NT2/D1 (cell line): ENCODE measurements at regions not wholly inside any gene's neighbourhood (a gene's known extent, or its start where the extent isn't known, plus 50 kb on each side); places are given as distances from the start of the nearest gene placed in this dataset.

Experiments used
- DNase-seq: peaks from one replicate; pipeline ENCODE4 v3.0.0-alpha.2; 2011; ENCODE audit warnings: low read depth, low spot score
- H3K27me3 ChIP-seq: 2 replicates; pipeline ENCODE4 v1.6.0; 2011; ENCODE audit warnings: mild to moderate bottlenecking; ENCODE audit not compliant: insufficient read length, insufficient read depth
- H3K36me3 ChIP-seq: 2 replicates; pipeline ENCODE4 v1.6.1; 2011; ENCODE audit warnings: mild to moderate bottlenecking, low read length, mixed read lengths; ENCODE audit not compliant: insufficient read depth, insufficient read length
- H3K4me1 ChIP-seq: 2 replicates; pipeline ENCODE4 v1.5.1; 2011; ENCODE audit not compliant: insufficient read depth, insufficient read length
- H3K4me3 ChIP-seq: 2 replicates; pipeline ENCODE4 v1.5.1; 2011; ENCODE audit warnings: low read depth; ENCODE audit not compliant: insufficient read length
- H3K9ac ChIP-seq: 2 replicates; pipeline ENCODE4 v1.6.0; 2011; ENCODE audit warnings: low read depth; ENCODE audit not compliant: insufficient read length
- H3K9me3 ChIP-seq: 2 replicates; pipeline ENCODE4 v1.5.1; 2011; ENCODE audit warnings: mild to moderate bottlenecking, low read length; ENCODE audit not compliant: insufficient read depth
- SUZ12 ChIP-seq: IDR thresholded peaks from 2 replicates; pipeline ENCODE4 v1.6.1; 2011; ENCODE audit not compliant: insufficient read length, insufficient read depth; ENCODE audit errors: extremely low read depth
- YY1 ChIP-seq: IDR thresholded peaks from 2 replicates; pipeline ENCODE4 v1.6.1; 2011; ENCODE audit not compliant: insufficient read length, insufficient read depth
- ZNF274 ChIP-seq: IDR thresholded peaks from 2 replicates; pipeline ENCODE4 v1.6.1; 2011; ENCODE audit warnings: mild to moderate bottlenecking, low read depth, low read length

DNA sequence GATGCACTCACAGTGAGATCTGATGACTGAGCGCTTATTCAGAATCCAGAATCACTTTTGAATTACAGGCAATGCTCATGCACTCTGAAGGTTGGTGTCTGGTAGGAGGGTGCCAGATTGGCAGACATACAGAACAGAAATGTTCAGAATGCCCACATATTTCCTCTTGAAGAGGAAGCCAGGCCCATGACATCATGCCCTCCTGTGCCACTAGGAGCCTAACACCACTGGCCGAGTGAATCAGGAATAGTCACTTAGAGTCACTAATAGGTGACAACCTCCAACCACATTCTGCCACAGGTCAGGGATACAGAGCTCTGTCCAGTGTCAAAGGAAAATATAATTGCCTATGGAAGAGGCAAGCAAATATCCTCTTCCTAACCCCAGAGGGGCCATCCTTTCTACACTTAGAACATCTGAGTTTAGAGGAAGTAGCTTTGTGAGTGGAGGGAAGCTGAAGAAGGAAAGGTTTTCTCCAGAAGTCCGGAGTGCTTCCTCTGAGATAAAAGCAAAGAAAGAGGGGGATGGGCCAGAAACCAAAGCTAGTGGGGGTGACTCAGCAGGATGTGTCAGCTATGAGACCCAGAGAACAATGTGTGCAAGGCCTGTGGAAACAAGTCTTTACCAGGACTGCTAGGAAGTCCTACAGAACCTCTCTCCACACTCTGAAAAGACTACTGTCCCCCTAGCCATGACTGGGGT, 838.8 kb downstream of the GRID1 start:
- Histone ChIP-seq H3K4me1 (no peaks in the 10 kb centered on the region), H3K4me3 (no peak overlapping the region), H3K9ac (no peak overlapping the region), H3K27me3 (no peaks in the 10 kb centered on the region), H3K36me3 (no peaks in the 10 kb centered on the region), H3K9me3 (peaks cover 26% of the 10 kb centered on the region)
- TF ChIP-seq SUZ12: no peak
- TF ChIP-seq YY1: no peak
- no peak for TF ChIP-seq ZNF274
- no peak for DNase-seq

GRCh38 chr10:85528318-85528652, 838.3 kb downstream of the GRID1 start:
- TF ChIP-seq SUZ12 (no peak), ZNF274 (no peak), YY1 (no peak)
- DNase-seq: no peak
- H3K36me3 ChIP-seq: no peaks in the 10 kb centered on the region
- no peak overlapping the region for H3K4me3 ChIP-seq
- H3K9ac ChIP-seq: no peak overlapping the region
- no peaks in the 10 kb centered on the region for H3K27me3 ChIP-seq
- peaks cover 26% of the 10 kb centered on the region for H3K9me3 ChIP-seq
- H3K4me1 ChIP-seq: no peaks in the 10 kb centered on the region

DNA sequence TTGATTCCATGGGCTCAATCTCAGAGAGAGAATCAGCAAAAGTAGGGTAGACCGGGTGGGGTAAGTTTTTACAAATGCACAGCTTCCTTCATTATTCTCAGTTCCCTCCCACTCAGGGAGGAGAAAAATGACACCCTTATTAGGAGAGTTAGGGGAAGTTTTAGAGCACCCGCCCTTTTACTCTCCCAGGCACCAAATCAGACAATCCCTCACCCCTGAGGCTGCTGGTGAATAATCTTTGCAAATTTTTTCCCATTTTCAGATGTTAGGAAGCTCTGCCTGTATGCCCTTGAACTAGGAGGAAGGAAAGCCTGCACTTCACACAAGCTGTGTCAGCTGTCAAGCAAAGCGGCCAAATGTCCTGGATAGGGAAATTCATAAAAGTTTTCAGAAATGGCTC, 834.9 kb downstream of the GRID1 start:
- TF ChIP-seq SUZ12 (no peak), ZNF274 (no peak), YY1 (no peak)
- no peaks in the 10 kb centered on the region for H3K36me3 ChIP-seq
- DNase-seq: no peak
- no peak overlapping the region for H3K4me3 ChIP-seq
- no peaks in the 10 kb centered on the region for H3K27me3 ChIP-seq
- no peak overlapping the region for H3K9ac ChIP-seq
- H3K9me3 ChIP-seq: peaks cover 29% of the 10 kb centered on the region
- H3K4me1 ChIP-seq: no peaks in the 10 kb centered on the region

DNA sequence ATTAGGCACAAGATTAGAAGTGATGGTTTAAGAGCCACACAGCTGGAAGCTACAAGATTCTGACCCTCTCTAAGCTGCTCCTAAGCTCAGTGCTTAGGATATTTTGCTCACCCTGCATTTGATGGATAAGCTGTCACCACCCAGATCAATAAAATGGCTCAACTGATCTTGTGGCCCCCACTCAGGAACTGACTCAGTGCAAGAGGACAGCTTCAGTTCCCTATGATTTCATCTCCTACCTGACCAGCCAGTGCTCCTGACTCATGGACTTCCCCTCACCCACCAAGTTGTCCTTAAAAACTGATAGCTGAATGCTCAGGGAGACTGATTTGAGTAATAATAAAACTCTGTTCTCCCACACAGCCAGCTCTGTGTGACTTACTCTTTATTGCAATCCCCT, 833.8 kb downstream of the GRID1 start:
- peaks cover 26% of the 10 kb centered on the region for H3K9me3 ChIP-seq
- no peak for DNase-seq
- no peak for TF ChIP-seq YY1
- no peak for TF ChIP-seq ZNF274

DNA sequence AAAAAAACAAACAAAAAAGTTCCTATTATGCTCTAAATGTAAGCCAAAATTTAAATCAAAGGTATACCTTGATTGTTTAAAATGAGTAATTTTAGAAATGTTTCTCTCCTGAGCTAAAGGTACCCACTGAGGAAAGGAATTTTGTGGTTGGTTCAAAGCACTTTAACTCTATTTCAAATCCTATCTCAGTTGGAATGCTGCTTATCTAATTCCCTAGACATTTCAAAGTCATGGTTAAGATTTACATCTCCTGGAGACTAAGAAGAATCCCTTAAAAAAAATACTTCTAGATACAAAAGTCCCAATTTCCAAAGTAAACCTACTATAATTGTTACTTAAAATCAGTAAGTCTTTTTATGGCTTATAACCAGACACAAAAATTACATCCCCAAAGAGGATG, 830.7 kb downstream of the GRID1 start:
- TF ChIP-seq YY1 (no peak), ZNF274 (no peak), SUZ12 (no peak)
- Histone ChIP-seq H3K27me3 (no peaks in the 10 kb centered on the region), H3K4me3 (no peak overlapping the region), H3K9ac (no peak overlapping the region), H3K36me3 (no peaks in the 10 kb centered on the region), H3K9me3 (peaks cover 9% of the 10 kb centered on the region), H3K4me1 (no peaks in the 10 kb centered on the region)
- no peak for DNase-seq

More for the DNA sequence above, 833.8 kb downstream of the GRID1 start:
- Histone ChIP-seq H3K9ac (no peak overlapping the region), H3K36me3 (no peaks in the 10 kb centered on the region), H3K4me1 (no peaks in the 10 kb centered on the region), H3K27me3 (no peaks in the 10 kb centered on the region), H3K4me3 (no peak overlapping the region)

DNA sequence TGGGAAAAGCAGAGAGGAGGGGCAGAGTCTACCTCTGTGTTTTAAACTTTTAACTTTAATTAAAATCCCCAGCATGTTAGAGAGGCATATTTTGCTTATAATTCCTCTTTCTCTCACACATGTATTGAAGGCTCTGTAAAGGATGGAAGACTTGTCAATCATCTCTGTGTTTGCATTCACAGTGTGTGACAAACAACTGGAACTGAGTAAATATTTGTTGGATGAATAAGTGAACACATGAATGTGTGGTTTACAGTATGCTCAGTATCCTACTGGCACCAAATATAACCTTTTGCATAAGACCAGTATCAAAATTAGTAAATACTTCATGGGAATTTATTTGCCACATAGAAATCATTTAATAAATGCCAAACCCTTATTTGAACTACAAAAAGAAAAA, 829.0 kb downstream of the GRID1 start:
- TF ChIP-seq YY1: no peak
- TF ChIP-seq SUZ12: no peak
- TF ChIP-seq ZNF274: no peak
- Histone ChIP-seq H3K4me3 (no peak overlapping the region), H3K27me3 (no peaks in the 10 kb centered on the region), H3K9ac (no peak overlapping the region), H3K4me1 (no peaks in the 10 kb centered on the region), H3K9me3 (peaks cover 9% of the 10 kb centered on the region), H3K36me3 (no peaks in the 10 kb centered on the region)
- DNase-seq: no peak

DNA sequence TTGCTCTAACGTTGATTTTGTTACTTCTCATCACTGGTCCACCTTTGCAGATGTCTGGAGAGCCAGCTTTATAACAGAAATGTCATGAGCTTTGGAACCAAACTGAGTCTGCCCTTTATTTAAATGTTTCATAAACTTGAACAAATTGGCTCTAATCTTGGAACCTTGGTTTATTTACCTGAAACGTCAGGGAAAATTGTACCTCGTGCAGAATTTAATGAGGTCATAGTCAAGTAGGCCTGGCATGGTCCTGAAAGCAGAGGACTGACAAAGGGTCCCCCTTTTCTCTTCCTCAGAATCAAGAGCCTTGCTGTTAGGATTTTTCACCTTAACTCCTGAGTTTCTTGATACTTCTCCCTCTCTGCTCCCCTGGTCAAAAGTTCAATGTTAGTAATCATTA, 828.0 kb downstream of the GRID1 start:
- no peaks in the 10 kb centered on the region for H3K4me1 ChIP-seq
- H3K4me3 ChIP-seq: no peak overlapping the region
- H3K9me3 ChIP-seq: peaks cover 9% of the 10 kb centered on the region
- H3K36me3 ChIP-seq: no peaks in the 10 kb centered on the region
- no peak for DNase-seq
- H3K9ac ChIP-seq: no peak overlapping the region
- TF ChIP-seq SUZ12 (no peak), YY1 (no peak), ZNF274 (no peak)
- H3K27me3 ChIP-seq: no peaks in the 10 kb centered on the region

DNA sequence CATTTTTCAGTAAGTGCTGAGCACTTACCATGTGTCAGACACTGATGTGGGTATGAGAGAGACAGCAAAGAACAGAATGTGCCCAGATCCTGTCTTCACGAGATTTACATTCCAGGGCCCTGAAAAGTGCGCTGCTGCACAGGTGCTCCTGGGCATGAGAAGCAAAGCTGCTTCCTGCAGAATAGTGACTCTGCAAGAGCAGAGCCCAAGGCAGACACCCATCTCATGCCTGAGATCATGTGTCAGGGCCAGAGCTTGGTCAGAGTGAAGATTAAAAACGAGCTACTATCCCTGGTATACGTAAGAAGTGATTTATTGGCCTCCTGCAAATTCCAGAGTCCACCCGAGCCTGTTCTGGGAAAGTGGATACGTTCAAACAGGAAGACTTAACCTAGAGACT, 824.4 kb downstream of the GRID1 start:
- H3K36me3 ChIP-seq: no peaks in the 10 kb centered on the region
- no peaks in the 10 kb centered on the region for H3K27me3 ChIP-seq
- no peak overlapping the region for H3K9ac ChIP-seq
- peaks cover 2% of the 10 kb centered on the region; the same call in 1 of the 2 replicates for H3K9me3 ChIP-seq
- DNase-seq: no peak
- H3K4me1 ChIP-seq: no peaks in the 10 kb centered on the region
- no peak overlapping the region for H3K4me3 ChIP-seq
- TF ChIP-seq YY1: no peak
- TF ChIP-seq ZNF274: no peak
- TF ChIP-seq SUZ12: no peak
